GM21576 (cell line): ENCODE measurements at regions not wholly inside any gene's neighbourhood (a gene's known extent, or its start where the extent isn't known, plus 50 kb on each side); places are given as distances from the start of the nearest gene placed in this dataset.

Source experiments
- ATAC-seq: cut with Tn5 transposase; IDR thresholded peaks from one replicate; pipeline ENCODE4 v1.9.1; 2021; ENCODE audit warnings: mild to moderate bottlenecking, moderate library complexity; ENCODE audit not compliant: unreplicated experiment

GRCh38 chr4:24303926-24304325 is 280.4 kb downstream of the DHX15 start:
- ATAC-seq, result no peak

GRCh38 chr4:24298911-24299310 is 285.4 kb downstream of the DHX15 start:
- no peak for ATAC-seq

- ATAC-seq, result no peak
These were observed 297.3 kb downstream of the DHX15 start for GRCh38 chr4:24287096-24287495.

DNA sequence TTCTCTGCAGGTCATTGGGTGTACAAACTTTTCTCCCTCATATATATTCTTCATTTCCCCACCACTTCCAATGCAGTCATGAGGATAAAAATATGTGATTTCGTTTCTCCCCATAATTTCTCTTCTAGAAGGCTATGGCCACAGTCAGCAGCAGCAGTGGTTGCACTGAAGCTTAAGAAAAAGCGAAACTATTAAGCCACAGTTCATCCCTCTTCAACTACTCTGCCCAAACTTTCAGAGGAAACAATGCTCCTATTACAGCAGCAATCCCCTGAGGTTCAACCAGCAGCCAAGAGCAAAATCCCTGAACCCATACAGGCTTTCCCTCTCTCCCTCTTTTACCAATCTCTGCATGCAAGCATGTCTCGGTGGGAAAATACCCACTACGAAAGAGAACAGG is 298.6 kb downstream of the DHX15 start:
- ATAC-seq, result no peak

DNA sequence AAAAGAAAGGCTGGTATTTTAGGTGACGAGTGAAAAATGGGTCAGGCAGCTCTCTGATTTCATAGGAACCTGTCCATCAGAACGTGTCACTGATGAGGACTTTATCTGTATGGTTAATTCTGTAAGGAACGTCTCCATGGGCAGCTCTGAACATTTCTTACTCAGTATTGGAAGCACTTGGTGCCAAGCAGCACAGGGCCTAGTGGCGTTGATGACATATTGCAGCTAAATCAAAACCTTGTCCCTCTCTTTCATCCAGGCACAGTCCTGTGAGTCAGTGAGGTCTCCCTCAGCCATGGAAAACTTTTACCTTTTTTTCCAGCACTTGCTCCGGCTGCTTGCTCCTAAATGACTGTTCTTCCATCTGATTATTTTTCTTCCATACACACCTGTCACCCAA is 301.9 kb downstream of the DHX15 start:
- ATAC-seq, result no peak

DNA sequence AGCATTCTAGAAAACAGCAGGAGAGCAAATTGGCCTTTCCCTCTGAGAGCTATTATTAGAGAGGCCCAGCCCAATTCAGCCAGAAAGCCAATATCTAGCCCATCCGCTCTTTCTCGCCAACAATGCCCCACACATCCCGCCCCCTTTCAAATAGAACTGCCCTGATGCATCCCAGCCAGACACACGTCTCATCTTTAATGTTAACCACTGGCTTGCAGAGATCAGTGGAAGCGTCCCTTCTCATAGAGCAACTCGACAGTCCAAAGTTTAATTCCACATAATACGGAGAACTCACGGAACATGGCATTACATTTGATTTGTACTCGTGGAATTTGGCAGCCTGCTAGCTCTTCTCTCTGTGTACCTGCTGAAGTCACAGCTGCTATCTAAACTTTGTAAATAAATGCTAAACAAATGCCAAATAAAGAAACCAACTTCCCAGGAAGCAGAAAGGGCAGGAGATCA is 304.4 kb downstream of the DHX15 start:
- ATAC-seq, result no peak

DNA sequence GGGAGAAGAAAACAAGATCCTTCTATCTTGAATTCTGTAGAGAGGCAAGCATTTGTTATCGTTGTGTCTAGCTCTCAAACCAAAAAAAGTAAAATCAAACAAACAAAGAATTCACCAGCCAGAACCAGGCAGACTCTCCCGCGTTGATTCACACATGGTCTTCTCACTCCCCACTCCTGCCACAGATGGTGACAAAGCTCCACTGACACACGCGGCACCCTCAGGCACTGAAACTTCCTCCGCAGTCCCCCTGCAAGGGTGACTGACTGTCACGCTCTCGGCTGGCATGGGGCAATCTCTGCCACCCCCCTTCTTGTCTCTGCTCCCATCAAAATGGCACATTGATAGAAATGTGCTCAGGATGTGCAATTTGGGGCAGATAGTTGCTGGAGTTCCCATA is 304.9 kb downstream of the DHX15 start:
- ATAC-seq, result no peak

DNA sequence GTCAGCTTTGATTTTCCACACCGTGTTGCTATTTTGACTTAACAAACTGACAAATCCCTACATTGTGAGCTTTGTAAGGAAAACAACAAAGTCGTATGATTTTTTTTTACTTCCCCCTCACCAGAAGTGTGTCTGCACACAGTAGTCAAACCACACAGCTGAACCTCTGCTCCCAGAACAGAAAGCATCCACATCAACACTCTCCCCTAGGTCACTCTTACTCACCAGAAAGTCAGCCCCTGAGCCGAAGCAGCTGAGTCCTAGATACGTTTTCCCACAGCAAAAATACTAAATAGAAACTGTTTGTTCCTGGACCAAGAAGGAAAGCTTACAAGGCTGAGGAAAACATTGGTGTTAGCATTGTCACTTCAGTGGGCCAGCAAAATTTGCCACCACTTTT is 305.7 kb downstream of the DHX15 start:
- ATAC-seq, result no peak

GRCh38 chr4:24274381-24274941 is 309.9 kb downstream of the DHX15 start:
- no peak for ATAC-seq

DNA sequence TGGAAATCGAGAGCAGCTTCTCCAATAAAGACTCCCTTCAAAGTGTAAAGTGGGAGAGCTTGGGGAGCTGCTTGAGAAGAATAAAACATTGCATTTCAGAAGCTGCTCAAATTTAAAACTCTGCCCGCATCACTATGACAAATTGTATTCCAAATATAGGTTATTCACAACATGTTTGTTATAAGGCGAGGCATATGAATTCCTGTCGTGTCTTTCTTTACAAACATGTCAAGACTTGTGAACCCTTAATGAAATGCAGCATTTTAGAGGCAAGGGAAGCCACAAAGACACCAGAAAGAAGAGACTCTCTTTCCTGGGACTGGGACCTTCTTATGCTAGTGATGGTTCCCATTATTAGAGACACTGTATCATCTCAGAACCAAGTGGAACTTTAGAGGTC is 311.2 kb downstream of the DHX15 start:
- ATAC-seq, result no peak

DNA sequence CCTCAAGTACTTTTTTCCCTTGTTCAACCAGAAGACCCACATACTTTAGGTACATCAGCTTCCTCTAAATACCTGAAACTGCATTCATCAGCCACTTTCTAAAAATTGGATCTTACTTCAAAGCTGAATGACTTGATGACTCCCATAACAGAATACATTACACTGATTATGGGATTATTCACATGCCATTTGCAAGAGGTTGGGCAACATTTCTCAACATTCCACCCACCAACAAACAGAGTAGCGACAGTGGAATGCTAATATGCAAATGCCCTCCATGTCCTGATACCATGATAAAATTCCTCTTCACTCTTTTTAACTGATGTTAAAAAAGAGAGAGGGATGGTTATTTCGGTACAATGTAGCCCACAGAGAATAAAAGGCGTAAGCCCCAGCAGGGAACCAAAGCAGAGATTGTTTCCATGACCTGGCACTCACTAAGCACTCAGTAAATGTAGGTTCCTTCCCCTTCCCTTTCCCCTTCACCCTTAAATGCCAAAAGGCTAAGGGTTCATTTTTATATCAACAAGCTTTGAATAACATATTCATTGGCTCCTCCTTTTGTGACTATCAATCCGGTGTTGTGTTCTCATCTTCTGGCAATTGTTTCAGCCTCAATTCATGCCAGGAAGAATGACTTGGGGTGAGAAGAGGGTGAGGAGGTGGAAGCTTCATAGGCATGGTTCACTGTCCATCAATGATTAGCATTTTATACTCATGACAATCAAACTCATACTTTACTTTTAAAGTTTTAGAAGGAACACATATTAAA is 317.2 kb downstream of the DHX15 start:
- ATAC-seq, result no peak

DNA sequence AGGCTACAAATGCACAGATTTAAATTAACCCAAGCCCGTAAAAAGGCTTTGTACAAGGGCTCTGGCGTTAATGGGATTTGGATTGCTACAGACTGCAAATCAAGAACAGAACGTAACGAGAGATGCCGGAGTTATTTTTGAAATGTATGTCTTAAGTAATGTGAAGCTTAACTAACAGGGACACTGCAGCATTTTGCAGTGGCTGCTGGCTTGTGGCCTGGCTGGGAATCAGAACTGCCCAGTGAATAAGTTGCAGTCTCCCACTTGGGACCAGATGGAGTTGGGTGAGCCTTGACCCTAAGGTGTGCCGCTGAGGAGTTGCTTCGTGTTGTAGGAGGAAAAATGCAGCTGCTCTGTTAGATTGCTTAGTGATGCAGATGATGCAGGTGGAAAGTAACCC is 318.4 kb downstream of the DHX15 start:
- no peak for ATAC-seq

GRCh38 chr4:24262616-24263015 is 321.7 kb downstream of the DHX15 start:
- no peak for ATAC-seq

GRCh38 chr4:24262084-24262483 is 322.3 kb downstream of the DHX15 start:
- ATAC-seq, result no peak

GRCh38 chr4:24260923-24261564 is 323.3 kb downstream of the DHX15 start:
- no peak for ATAC-seq

GRCh38 chr4:24260133-24260715 is 324.1 kb downstream of the DHX15 start:
- no peak for ATAC-seq

DNA sequence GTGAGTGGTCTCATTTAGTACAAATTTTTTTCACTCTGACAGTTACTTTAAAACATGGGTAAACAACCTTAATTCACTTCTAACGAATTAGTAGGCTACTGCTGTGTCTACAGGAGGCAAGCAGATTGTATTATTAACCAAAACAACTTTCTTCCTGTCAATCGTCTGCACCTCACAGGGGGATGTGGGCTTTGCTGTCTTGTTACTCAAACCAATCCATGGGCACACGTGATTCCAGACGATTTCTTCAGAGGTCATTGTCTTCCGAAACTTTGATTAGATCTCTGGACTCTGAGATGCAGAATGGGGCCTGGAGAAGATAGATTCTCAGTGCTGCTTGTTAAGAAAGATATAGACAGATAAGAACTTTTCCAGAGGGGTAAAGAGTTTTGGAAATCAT is 327.8 kb downstream of the DHX15 start:
- no peak for ATAC-seq

GRCh38 chr4:24256066-24256465 is 328.3 kb downstream of the DHX15 start:
- ATAC-seq, result no peak

GRCh38 chr4:24252121-24252520 is 332.2 kb downstream of the DHX15 start:
- no peak for ATAC-seq

DNA sequence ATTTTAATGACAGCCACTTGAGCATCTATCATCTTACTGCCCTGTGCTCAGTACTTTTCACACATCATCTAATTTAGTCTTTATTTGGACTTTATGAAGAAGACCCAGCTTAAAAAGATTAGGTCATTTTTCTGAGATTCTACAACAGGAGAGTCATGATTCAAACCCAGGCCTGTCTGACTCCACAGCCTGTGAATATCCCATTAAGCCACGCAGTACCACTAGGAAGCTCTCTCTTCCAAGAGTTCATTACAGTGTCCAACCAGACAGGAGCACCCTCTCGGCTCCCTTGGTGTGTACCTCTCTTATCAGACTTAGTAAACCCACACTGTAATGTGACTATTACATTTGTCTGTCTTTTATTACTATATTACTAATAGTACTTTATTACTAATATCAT is 332.8 kb downstream of the DHX15 start:
- ATAC-seq, result no peak

- no peak for ATAC-seq
These were observed 334.4 kb downstream of the DHX15 start for GRCh38 chr4:24249972-24250371.
